Effector memory CD4-positive, alpha-beta T cell (primary cell): ENCODE measurements at regions not wholly inside any gene's neighbourhood (a gene's known extent, or its start where the extent isn't known, plus 50 kb on each side); places are given as distances from the start of the nearest gene placed in this dataset.
"Not testable (repeated sequence)": the region's sequence is repeated elsewhere in the genome, so short reads cannot be mapped to it uniquely, and the experiment has no call there.

Experiments
- DNase-seq, 3 donors: peaks; one replicate each; pipeline ENCODE4 v3.0.0-alpha.2; 2020
- H3K27ac ChIP-seq: 2 replicates; pipeline ENCODE4 v1.7.0; 2013; ENCODE audit warnings: mild to moderate bottlenecking, low read length, moderate library complexity; ENCODE audit not compliant: insufficient read depth, poor library complexity, severe bottlenecking
- H3K27me3 ChIP-seq: replicated peaks from 2 replicates; pipeline ENCODE4 v1.7.0; 2013; ENCODE audit warnings: mild to moderate bottlenecking, low read length; ENCODE audit not compliant: insufficient read depth, control insufficient read depth, poor library complexity, severe bottlenecking
- H3K36me3 ChIP-seq: 2 replicates; pipeline ENCODE4 v1.7.0; 2013; ENCODE audit warnings: mild to moderate bottlenecking, low read length, moderate library complexity; ENCODE audit not compliant: control insufficient read depth, insufficient read depth
- H3K4me1 ChIP-seq: 2 replicates; pipeline ENCODE4 v1.7.0; 2013; ENCODE audit warnings: low read length, mild to moderate bottlenecking; ENCODE audit not compliant: control insufficient read depth, insufficient read depth, poor library complexity, severe bottlenecking
- H3K4me3 ChIP-seq: 2 replicates; pipeline ENCODE4 v1.7.0; 2013; ENCODE audit warnings: low read length, low read depth, mild to moderate bottlenecking; ENCODE audit not compliant: insufficient read depth, poor library complexity, severe bottlenecking
- H3K9me3 ChIP-seq: 2 replicates; pipeline ENCODE4 v1.7.0; 2013; ENCODE audit warnings: mild to moderate bottlenecking, low read length, moderate library complexity; ENCODE audit not compliant: control insufficient read depth

DNA sequence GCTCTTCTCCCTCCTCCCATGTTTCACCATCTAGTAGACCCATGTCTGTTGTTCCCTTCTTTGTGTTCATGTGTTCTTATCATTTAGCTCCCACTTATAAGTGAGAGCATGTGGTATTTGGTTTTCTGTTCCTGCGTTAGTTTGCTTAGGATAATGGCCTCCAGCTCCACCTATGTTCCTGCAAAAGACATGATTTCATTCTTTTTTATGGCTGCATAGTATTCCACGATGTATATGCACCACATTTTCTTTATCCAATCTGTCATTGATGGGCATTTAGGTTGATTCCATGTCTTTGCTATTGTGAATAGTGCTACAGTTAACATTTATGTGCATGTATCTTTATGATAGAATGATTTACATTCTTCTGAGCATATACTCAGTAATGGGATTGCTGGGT is 115.6 kb upstream of the ATXN1 start:
- DNase-seq, H3K9me3 ChIP-seq, H3K36me3 ChIP-seq, H3K4me1 ChIP-seq, H3K27me3 ChIP-seq, H3K4me3 ChIP-seq, H3K27ac ChIP-seq: not testable (repeated sequence)

DNA sequence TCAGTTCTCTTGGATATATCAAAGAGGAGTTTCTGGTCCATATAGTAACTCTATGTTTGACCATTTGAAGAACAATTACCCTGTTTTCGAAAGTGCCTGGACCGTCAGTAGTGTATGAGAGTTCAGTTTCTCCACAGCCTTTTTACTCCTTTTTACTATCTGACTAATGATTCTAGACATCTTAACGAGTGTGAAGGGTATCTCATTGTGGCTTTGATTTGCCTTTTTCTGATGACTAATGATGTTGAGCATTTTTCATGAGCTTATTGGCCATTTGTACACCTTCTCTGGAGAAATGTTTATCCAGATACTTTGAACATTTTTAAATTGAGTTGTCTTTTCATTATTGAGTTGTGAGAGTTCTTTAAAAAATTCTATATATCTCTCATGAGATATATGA is 114.9 kb upstream of the ATXN1 start:
- Histone ChIP-seq H3K4me1 (no peaks in the 10 kb centered on the region), H3K36me3 (no peaks in the 10 kb centered on the region), H3K27me3 (no peaks in the 10 kb centered on the region), H3K9me3 (no peaks in the 10 kb centered on the region), H3K4me3 (no peak overlapping the region), H3K27ac (no peak overlapping the region)
- DNase-seq = no peak

DNA sequence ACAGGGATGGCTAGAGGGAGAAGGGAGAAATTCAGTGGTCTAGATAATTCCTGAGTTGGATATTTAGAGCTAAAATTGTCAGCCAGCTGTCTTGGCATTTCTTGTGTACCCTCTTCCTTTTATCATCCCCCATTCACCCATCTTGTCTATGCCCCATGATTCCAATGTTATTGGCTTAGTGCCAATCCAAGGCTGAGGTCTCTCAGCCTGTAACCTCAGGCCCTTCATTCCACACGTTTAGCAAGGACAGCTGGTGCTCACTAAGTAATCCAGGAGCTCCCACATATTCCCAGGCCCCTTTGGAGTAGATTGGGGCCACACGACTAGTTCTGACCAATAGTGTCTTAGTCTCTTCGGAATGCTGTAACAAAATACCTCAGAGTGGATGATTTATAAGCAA is 112.4 kb upstream of the ATXN1 start:
- Histone ChIP-seq H3K4me1 (no peaks in the 10 kb centered on the region), H3K36me3 (no peaks in the 10 kb centered on the region), H3K27me3 (no peaks in the 10 kb centered on the region), H3K9me3 (no peaks in the 10 kb centered on the region), H3K4me3 (no peak overlapping the region), H3K27ac (no peak overlapping the region)
- no peak for DNase-seq

DNA sequence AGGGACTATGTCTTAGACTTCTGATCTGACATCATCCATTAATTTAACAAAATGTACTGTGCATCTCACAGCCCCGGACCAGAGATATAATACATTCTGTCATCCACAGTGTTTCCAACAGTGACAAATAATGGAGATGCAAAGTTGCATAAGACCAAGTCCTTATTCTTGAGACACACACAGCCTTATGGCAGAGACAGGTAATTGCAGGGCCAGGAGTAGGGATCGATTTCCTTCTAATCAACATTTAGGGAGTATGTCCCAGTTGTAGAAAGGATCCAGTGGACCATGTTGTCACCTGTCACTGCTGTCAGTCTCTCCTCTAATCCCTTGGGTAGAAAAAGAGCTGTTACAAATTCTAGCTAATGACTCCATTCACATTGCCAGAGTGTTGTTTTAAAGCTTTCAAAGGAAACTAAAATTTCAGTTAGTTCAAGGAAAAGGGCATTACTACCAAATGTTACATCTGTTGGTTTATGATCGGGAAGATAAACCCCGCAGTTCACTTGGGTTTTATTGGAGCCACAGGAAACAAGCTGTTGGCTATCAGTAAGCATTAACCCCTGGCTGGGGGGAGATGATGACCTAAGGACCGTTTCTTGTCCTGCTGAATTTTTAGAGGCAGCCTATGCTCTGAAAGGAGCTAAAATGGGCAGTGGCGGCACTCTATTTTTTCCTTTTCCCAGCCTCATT is 111.4 kb upstream of the ATXN1 start:
- Histone ChIP-seq H3K9me3 (no peaks in the 10 kb centered on the region), H3K27me3 (no peaks in the 10 kb centered on the region), H3K36me3 (no peaks in the 10 kb centered on the region), H3K27ac (no peak overlapping the region), H3K4me3 (no peak overlapping the region), H3K4me1 (no peaks in the 10 kb centered on the region)
- DNase-seq = no peak

DNA sequence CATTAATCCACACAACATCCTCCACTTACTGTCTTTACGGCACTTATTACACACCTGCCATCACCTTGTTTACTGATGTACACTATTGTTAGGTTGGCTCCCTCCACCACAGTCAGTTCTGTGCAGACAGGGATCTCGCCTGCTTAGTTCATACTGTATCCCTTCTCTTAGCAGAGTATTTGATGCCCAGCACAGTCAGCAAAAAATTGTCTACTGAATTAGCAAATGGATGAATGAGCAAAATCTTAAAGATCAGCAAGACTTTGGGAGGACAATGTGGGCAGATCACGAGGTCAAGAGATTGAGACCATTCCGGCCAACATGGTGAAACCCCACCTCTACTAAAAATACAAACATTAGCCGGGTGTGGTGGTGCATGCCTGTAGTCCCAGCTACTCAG is 109.8 kb upstream of the ATXN1 start:
- no peak for DNase-seq
- H3K4me1 ChIP-seq = no peaks in the 10 kb centered on the region
- no peaks in the 10 kb centered on the region for H3K9me3 ChIP-seq

DNA sequence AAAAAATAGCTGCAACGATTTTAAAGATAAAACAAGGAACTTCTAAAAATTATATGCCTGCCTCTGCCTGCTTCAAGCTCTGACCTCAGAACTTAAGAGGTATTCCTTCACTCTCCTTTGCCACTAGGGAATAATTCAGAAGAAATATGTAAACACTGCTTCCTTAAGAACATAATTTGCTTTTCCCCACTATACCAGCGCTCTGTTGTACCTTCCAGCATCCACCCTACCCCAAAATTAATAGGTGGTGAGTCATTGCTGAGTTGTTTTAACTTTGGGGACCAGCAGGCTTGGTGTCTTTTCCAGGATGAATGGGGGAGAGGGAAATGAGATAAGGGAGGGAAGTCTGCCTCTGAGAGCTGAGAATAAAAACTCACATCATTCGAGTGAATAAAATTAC is 107.7 kb upstream of the ATXN1 start:
- Histone ChIP-seq H3K36me3 (no peaks in the 10 kb centered on the region), H3K27ac (no peak overlapping the region), H3K27me3 (no peaks in the 10 kb centered on the region), H3K4me3 (no peak overlapping the region), H3K9me3 (no peaks in the 10 kb centered on the region), H3K4me1 (no peaks in the 10 kb centered on the region)
- DNase-seq = no peak

More for the DNA sequence above, 109.8 kb upstream of the ATXN1 start:
- no peak overlapping the region for H3K4me3 ChIP-seq
- no peak overlapping the region for H3K27ac ChIP-seq
- no peaks in the 10 kb centered on the region for H3K36me3 ChIP-seq
- no peaks in the 10 kb centered on the region for H3K27me3 ChIP-seq

DNA sequence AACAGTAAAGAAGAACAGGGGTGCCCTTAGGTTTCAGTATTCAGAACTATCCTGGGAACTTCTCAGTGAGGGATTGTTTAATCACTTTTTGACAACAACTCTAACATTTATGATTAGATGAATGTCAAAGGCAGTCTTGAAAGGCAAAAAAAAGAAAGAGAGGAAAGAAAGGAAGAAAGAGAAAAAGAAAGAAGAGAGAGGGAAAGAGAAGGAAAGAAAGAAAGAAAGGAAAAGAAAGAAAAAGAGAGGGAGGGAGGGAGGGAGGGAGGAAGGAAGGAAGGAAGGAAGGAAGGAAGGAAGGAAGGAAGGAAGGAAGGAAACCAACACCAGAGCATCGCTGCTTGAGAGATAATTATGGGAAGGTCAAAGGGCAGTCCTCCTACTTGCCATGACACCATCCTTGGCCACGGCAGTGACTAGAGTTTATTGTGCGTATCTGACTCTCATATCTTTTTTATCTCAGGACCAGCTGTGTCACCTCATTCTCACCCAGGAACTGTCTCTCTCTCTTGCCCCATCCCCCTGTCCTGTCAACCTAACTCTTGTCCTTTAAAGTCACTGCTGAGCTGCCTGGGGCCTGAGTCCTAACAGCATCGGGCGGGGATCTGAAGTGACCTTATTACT is 96.8 kb upstream of the ATXN1 start:
- Histone ChIP-seq H3K27me3 (no peaks in the 10 kb centered on the region), H3K9me3 (no peaks in the 10 kb centered on the region), H3K27ac (no peak overlapping the region), H3K36me3 (no peaks in the 10 kb centered on the region), H3K4me3 (no peak overlapping the region), H3K4me1 (no peaks in the 10 kb centered on the region)
- no peak for DNase-seq

DNA sequence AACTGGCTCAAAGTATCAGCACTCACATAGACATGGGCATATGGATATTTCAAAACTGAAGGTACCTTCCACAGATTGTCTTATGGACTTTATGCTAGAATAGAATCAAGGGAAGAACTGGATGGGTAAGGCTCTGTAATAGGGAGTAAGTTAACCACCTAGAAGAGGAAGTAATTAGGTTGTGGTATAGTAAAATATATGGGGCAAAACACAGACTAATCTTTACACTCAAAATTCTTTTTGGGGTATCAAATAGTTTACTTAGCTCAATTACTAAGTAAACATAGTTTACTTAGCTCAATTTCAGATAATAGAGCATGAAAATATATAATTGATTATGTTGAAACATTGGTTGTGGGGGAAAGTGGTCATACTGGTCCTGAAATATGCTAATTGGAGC is 94.2 kb upstream of the ATXN1 start:
- no peak overlapping the region for H3K4me3 ChIP-seq
- no peaks in the 10 kb centered on the region for H3K9me3 ChIP-seq
- no peaks in the 10 kb centered on the region for H3K27me3 ChIP-seq
- H3K36me3 ChIP-seq = no peaks in the 10 kb centered on the region
- H3K4me1 ChIP-seq = no peaks in the 10 kb centered on the region
- H3K27ac ChIP-seq = no peak overlapping the region
- no peak for DNase-seq

DNA sequence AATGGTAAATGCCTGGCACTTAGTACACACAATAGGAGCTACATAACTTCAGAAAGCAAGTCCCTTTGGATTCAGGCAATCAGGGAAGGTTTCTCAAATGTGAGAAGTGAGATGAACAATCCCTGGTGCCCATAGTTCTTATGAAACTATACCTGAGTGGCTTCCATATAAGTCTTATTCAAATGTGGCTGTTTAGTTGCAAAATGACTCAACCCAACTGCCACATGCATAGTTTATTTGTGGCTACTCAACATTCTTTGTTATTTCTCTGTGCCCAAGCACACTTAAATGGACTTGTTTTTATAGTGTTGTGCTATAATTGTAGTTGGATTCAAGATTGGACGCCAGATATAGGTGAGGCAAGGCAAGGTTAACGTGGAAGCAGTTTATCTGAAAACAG is 93.7 kb upstream of the ATXN1 start:
- H3K9me3 ChIP-seq = no peaks in the 10 kb centered on the region
- H3K4me1 ChIP-seq = no peaks in the 10 kb centered on the region
- H3K4me3 ChIP-seq = no peak overlapping the region
- no peaks in the 10 kb centered on the region for H3K36me3 ChIP-seq
- DNase-seq = no peak
- no peak overlapping the region for H3K27ac ChIP-seq
- no peaks in the 10 kb centered on the region for H3K27me3 ChIP-seq

DNA sequence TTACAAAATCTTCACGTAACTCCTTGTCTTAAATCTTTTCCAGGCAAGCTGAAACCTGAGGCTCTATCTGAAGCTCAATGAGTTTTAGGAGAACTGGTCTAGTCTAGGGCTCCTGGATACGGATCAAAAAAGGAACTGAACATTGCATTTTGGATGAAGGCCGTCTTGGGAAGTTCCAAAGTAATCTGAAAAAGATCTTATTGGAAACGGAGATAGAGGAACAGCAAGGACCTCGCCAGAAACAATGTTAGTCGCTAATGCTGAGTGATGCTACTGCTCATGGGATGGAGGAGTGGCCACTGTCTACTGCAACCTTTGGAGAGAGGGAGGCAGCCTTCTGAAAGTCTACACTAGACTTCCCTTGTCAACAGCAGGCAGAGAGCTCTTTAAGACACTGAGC is 91.4 kb upstream of the ATXN1 start:
- H3K4me1 ChIP-seq = no peaks in the 10 kb centered on the region

More for the DNA sequence above, 91.4 kb upstream of the ATXN1 start:
- H3K4me3 ChIP-seq = no peak overlapping the region
- no peaks in the 10 kb centered on the region for H3K27me3 ChIP-seq
- H3K9me3 ChIP-seq = no peaks in the 10 kb centered on the region
- DNase-seq = no peak
- no peaks in the 10 kb centered on the region for H3K36me3 ChIP-seq
- no peak overlapping the region for H3K27ac ChIP-seq
